Activated CD8-positive, alpha-beta T cell treated with anti-CD3 and anti-CD28 coated beads for 36 hours (primary cell): ENCODE measurements at regions not wholly inside any gene's neighbourhood (a gene's known extent, or its start where the extent isn't known, plus 50 kb on each side); places are given as distances from the start of the nearest gene placed in this dataset.

ENCODE experiments used
- ATAC-seq: fragments of 200-7000 bp; cut with Tn5 transposase; one replicate; pipeline ENCODE4 v1.10.0; 2021; ENCODE audit warnings: mild to moderate bottlenecking, moderate library complexity
- CTCF ChIA-PET: fragments of 350-600 bp; sonication (Branson Sonifier 250); formaldehyde crosslinking; loops from one replicate; lab custom pipeline; 2021; ENCODE audit warnings: antibody characterized with exemption; lab: Charles Lee
- POLR2A ChIA-PET: fragments of 350-600 bp; sonication (Branson Sonifier 250); formaldehyde crosslinking; loops from one replicate; lab custom pipeline; 2021; ENCODE audit warnings: antibody characterized with exemption; lab: Charles Lee
- DNase-seq: peaks from one replicate; pipeline ENCODE4 v3.0.0-alpha.2; 2020
- H3K27ac Mint-ChIP-seq: one replicate; pipeline ENCODE4 v1.8.0; 2021; ENCODE audit warnings: mild to moderate bottlenecking, mixed read lengths
- H3K27me3 Mint-ChIP-seq: one replicate; pipeline ENCODE4 v1.8.0; 2021; ENCODE audit warnings: mixed read lengths
- H3K36me3 Mint-ChIP-seq: one replicate; pipeline ENCODE4 v1.8.0; 2021; ENCODE audit warnings: low read depth, mixed read lengths
- H3K4me1 Mint-ChIP-seq: one replicate; pipeline ENCODE4 v1.8.0; 2021; ENCODE audit warnings: low read depth, mixed read lengths
- H3K4me3 Mint-ChIP-seq: one replicate; pipeline ENCODE4 v1.8.0; 2021; ENCODE audit warnings: mild to moderate bottlenecking, moderate library complexity, mixed read lengths
- H3K9me3 Mint-ChIP-seq: one replicate; pipeline ENCODE4 v1.8.0; 2021; ENCODE audit warnings: mixed read lengths
- CTCF ChIP-seq: fragments of 200-600 bp; IDR thresholded peaks from one replicate; pipeline ENCODE4 v1.8.0; 2022; ENCODE audit warnings: antibody characterized with exemption, mild to moderate bottlenecking
- intact Hi-C: fragments of 100-400 bp; cut with micrococcal nuclease; formaldehyde crosslinking; loops from one replicate; pipeline ENCODE4 v1.10.0; 2022

DNA sequence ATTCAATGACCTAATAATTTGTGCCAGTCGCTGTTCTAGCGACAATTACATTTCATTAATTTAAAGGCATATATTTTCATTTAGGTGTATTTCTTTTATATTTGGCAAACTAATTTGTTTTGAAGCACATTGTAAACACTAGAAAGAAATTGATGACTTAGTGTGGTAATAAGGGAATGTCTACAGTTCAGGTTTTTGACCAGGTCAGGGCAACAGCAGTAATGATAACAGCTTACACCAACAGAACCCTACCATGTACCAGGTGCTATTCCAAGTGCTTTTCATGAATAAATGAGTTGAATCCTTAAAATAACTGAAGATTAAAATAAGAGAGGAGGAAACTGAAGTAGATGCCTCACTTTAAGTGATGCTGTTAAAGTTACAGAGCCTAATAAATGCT lies 85.4 kb upstream of the SLC38A2 start:
- peaks cover 3% of the 10 kb centered on the region for H3K9me3 Mint-ChIP-seq
- DNase-seq (no peak), ATAC-seq (no peak)
- CTCF ChIA-PET, result no interaction called here
- no peak overlapping the region for H3K4me3 Mint-ChIP-seq
- intact Hi-C loops, result loop anchor here (5.0 kb wide), 1 partner anchor 86 kb away; the partner anchor contains the start of gene SLC38A2
- H3K36me3 Mint-ChIP-seq, result no peaks in the 10 kb centered on the region
- H3K4me1 Mint-ChIP-seq, result peaks cover 64% of the 10 kb centered on the region
- no peaks in the 10 kb centered on the region for H3K27me3 Mint-ChIP-seq
- POLR2A ChIA-PET, result no interaction called here
- no peak for TF ChIP-seq CTCF
- peak overlapping the region; percentile 97 for H3K27ac Mint-ChIP-seq

DNA sequence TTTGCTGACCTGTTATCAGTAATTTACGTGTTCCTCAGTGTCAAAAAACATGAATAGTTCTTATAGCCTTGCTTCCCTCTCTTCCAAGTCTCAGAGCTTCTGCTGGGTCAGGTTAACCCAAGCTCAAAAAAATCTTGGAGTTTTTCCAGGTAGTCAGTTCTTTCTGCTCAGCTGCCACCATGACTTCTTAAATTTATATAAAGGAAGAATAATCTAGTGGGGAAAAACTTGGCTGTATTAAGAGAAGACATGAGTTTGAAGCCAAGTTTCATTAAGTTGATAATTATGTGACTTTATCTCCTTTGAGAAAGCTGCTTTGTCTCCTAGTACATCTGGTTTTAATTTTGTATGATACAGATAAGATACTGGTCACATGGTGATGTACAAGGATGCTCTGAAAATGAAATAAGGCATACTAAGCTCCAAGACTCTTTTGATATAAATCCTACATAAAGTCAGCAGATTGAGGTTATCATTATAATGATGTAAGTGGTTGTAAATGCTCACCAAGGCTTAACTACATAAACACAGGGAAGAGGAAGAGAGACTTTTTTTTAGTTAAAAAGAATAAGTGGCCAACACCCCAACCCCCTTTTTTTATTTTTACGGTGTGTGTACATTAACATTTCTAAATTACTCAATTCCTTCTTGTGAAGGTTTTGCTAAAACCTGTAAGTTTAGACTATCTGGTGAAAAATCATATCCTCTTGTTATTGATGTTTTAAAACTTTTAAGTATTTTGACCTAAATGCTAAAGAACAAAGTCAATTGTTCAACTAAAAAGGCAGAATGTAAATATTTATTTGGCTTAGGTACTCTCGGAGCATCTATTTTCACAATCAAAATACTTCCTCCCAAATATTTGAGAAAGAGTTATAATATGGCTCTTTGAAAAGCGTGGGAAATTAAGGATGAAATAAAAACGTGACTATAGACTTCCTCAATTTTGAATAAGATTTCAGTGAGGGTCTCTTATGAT lies 84.1 kb upstream of the SLC38A2 start:
- Mint-ChIP-seq H3K4me3 (peak overlapping the region; percentile 3), H3K27ac (peak overlapping the region; percentile 67), H3K9me3 (peaks cover 3% of the 10 kb centered on the region), H3K4me1 (peaks cover 70% of the 10 kb centered on the region), H3K36me3 (no peaks in the 10 kb centered on the region), H3K27me3 (no peaks in the 10 kb centered on the region)
- ChIA-PET POLR2A (interaction anchor here (0.8 to 1.2 kb wide), 5 partner anchors 12 to 187 kb away, joined by 3 to 6 read pairs (median 3); no protein-coding TSS in a partner anchor), CTCF (interaction anchor here (0.7 to 1.4 kb wide), 2 partner anchors 16 to 61 kb away, joined by 3 read pairs; no protein-coding TSS in a partner anchor)
- intact Hi-C loops, result loop anchor here (5.0 kb wide), 1 partner anchor 84 kb away; the partner anchor contains the start of gene SLC38A2
- no peak for DNase-seq
- no peak for TF ChIP-seq CTCF
- ATAC-seq, result no peak

DNA sequence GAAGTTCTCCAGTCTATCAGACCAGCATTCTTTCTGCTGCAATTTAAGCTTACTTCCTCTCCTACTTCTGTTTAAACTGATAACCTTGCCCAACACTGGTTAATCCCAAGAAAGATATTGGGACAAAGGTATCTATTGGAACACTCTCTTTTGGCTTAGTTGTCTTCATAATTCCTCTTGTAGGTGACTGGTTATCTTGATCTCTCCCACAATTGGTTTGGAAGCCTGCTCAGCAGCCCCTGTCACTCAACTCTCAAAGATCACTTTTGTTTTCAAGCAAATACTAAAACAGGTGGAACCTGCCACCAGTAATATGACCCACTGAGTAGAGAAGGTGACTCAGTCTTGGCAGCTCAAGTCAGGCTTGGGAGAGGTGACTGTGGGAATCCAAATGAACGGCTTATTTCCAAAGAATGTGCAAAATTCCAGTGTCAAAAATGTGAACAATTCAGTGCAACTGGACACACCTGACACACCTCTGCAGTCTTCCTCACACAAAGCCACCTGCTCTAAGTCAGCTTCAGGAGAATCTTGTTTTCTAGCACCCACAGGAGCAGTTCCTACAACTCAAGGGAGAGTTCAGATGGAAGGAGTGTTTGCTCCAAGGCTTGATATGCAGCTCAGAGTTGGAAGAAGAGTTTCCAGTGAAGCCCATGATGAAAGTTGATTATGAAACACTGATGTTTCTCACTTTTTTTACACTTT lies 83.2 kb upstream of the SLC38A2 start:
- no peak for TF ChIP-seq CTCF
- Mint-ChIP-seq H3K4me1 (peaks cover 70% of the 10 kb centered on the region), H3K27ac (peak overlapping the region; percentile 62), H3K27me3 (no peaks in the 10 kb centered on the region), H3K9me3 (peaks cover 3% of the 10 kb centered on the region), H3K4me3 (no peak overlapping the region), H3K36me3 (no peaks in the 10 kb centered on the region)
- DNase-seq (peak; percentile 10), ATAC-seq (no peak)
- CTCF ChIA-PET, result interaction anchor here (0.7 to 1.4 kb wide), 4 partner anchors 15 to 211 kb away, joined by 3 to 4 read pairs (median 3); no protein-coding TSS in a partner anchor
- intact Hi-C loops, result loop anchor here (5.0 kb wide), 1 partner anchor 83 kb away; the partner anchor contains the start of gene SLC38A2
- POLR2A ChIA-PET, result interaction anchor here (0.8 to 1.7 kb wide), 6 partner anchors 13 to 186 kb away, joined by 3 to 6 read pairs (median 3); no protein-coding TSS in a partner anchor

- ChIA-PET POLR2A (interaction anchor here (0.6 to 1.7 kb wide), 5 partner anchors 10 to 443 kb away, joined by 3 to 6 read pairs (median 3); no protein-coding TSS in a partner anchor), CTCF (interaction anchor here (1.3 to 1.4 kb wide), 2 partner anchors 58 to 212 kb away, joined by 3 to 4 read pairs; no protein-coding TSS in a partner anchor)
- intact Hi-C loops, result loop anchor here (5.0 kb wide), 1 partner anchor 83 kb away; the partner anchor contains the start of gene SLC38A2
- H3K36me3 Mint-ChIP-seq, result no peaks in the 10 kb centered on the region
- H3K27me3 Mint-ChIP-seq, result no peaks in the 10 kb centered on the region
- no peak for ATAC-seq
- no peak for TF ChIP-seq CTCF
- H3K4me1 Mint-ChIP-seq, result peaks cover 68% of the 10 kb centered on the region
- peak overlapping the region; percentile 62 for H3K27ac Mint-ChIP-seq
- H3K4me3 Mint-ChIP-seq, result no peak overlapping the region
- H3K9me3 Mint-ChIP-seq, result peaks cover under 1% of the 10 kb centered on the region
- no peak for DNase-seq
Measured at GRCh38 chr12:46454981-46455380, 82.4 kb upstream of the SLC38A2 start.
